ENCODE measurements at regions not wholly inside any gene's neighbourhood (a gene's known extent, or its start where the extent isn't known, plus 50 kb on each side); places are given as distances from the start of the nearest gene placed in this dataset.

DNA sequence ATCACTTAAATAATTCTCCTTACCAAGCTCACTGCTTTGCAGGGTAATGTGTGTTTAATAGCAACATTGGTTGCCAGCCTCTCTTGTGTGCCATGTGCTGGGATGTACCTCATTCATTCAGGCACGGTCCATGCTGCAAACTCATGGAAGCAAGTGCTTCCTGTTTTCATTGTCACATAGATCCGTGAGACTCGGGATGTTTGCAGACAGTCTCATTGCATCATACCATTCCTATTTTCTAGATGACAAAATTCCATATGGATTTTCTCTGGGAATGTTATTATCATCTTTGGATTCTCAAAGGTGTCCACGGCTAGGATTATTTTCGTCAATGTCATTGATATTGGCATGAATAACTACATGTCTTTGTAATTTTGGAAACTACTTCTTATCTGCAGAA lies 60.0 kb upstream of the HDAC4 start:
- no peak for DNase-seq

DNA sequence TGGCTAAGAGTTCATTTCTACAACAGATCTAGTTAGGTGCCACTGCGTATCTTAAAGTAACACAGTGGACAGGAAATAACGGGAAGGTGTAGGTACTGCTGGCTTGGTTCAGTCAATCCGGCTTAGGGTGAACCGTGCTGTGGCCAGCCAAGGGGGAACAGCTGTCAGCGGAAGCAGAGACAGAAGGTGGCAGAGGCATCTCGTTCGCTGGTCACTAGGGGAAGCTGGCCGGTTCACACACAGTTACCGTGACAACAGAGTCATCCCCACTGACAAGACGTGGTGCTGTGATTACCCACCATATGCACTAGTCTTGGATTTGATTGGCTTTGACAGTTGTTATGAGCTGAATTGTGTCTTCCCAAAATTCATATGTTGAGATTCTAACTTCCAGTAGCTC lies 58.8 kb upstream of the HDAC4 start:
- peak; percentile 64 to 92 for DNase-seq

DNA sequence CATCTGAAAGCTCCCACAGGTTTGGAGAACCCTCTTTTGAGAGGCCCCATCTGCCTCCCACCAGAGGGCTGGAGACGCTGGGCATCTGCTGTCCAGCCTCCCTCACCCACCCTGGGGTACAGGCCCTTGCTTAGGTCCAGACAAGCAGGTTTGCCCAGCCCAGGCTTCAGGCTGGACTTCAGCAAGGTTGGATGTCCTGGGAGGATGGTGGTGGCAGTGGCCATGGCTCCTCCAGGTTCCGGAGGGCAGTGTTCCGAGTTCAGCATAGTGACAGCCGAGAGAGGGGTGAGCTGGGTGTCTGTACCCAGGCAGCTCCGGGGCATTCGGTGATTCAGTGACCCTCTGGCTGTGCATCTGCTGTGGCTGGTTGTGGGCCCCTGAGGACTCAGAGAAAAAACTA lies 58.2 kb upstream of the HDAC4 start:
- no peak for DNase-seq

DNA sequence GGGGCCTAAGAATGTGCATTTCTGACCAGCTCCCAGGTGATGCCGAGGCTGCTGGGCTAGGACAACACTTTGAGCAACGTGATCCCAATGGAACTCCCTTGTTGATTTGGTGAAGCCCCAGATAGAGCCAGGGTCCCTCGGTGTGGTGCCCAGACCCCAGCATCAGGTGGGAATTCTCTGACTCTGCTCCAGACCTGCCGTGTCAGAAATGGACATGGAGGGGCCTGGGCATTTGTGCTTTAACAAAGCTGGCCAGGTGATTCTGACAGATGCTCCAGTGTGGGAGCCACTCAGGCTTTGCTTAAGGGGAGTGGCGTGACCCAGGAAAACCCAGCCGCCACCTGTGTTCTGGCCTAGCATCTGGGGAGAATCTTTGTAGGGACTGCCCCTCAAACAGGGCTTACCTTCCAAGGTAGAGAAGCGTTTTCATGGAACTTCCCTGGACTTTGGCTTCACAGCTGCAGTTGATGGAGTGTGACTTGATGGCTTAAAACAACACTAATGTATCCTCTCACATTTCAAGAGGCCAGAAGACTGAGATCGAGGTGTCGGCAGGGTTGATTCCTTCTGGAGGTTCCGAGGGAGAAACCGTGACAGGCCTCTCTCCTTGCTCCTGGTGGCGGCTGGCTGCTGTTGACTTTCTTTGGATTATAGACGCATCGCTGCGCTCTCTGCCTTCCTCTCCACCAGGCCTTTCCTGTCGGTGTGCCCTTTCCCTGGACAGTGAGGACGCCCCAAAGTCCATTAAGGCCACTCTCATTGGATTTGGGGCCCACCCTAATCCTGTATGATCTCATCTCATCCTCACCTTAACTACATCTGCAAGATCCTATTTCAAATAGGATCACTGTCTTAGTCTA lies 57.0 kb upstream of the HDAC4 start:
- no peak for DNase-seq

DNA sequence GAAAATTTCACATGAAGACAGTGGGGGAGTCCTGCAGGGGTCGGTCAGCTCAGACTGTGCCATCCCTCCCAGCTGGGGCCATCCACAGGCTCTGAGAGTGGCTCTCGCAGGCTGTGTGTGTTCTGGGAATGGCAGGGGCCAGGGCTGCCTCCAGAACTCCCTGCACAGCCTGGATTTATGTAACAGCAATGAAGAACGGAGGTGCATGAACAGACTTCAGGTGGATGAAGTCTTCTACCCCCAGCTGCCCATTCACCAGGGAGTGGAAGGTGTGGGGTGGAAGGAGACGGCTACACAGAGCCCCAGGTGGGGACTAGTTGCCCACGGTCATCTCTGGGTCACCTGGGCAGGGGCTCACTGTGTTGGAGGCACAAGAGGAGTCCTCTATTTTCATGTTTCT lies 56.1 kb upstream of the HDAC4 start:
- no peak for DNase-seq

- DNase-seq: no peak
These were observed 54.8 kb upstream of the HDAC4 start for GRCh38 chr2:239455436-239456203.

DNA sequence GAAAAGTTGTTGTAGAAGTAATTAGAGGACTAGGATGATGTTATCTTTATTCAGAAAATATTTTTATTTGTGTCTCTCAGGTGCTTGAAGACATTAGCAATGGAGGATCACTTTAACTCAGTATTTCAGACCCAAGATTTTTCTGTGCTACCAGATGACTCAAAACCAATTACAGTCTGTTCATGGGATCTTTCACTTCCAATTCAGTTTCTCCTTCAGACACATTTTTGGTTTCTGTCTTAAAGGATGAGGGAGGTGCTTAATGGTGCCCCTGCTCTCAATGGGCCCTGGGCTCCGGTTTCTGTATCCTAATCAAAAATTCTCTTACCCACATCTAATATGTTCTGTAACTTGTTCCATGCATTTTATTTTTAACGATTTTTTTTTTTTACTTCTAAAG lies 53.7 kb upstream of the HDAC4 start:
- DNase-seq: no peak

Data from NCI-H524 (cell line).